LNCaP clone FGC (cell line): ENCODE measurements at regions not wholly inside any gene's neighbourhood (a gene's known extent, or its start where the extent isn't known, plus 50 kb on each side); places are given as distances from the start of the nearest gene placed in this dataset.

Experiments
- DNase-seq: peaks from one replicate; pipeline ENCODE4 v3.0.0-alpha.2; 2011; ENCODE audit warnings: low read depth
- H3K4me3 ChIP-seq: 2 replicates; pipeline ENCODE4 v1.5.1; 2011; ENCODE audit warnings: mild to moderate bottlenecking, low read depth, low read length, control low read depth
- CTCF ChIP-seq: IDR thresholded peaks from 2 replicates; pipeline ENCODE4 v1.5.1; 2012; ENCODE audit warnings: mild to moderate bottlenecking; ENCODE audit not compliant: control insufficient read depth, insufficient read depth; ENCODE audit errors: extremely low read depth

GRCh38 chr9:118331622-118332045 lies 627.4 kb downstream of the TLR4 start:
- no peak for DNase-seq
- TF ChIP-seq CTCF = no peak
- H3K4me3 ChIP-seq = no peak overlapping the region

GRCh38 chr9:118336250-118336942 lies 632.2 kb downstream of the TLR4 start:
- no peak for DNase-seq
- H3K4me3 ChIP-seq = no peak overlapping the region
- no peak for TF ChIP-seq CTCF

GRCh38 chr9:118336943-118337330 lies 632.7 kb downstream of the TLR4 start:
- no peak for TF ChIP-seq CTCF
- no peak overlapping the region for H3K4me3 ChIP-seq
- DNase-seq = no peak

GRCh38 chr9:118360036-118360435 lies 655.8 kb downstream of the TLR4 start:
- no peak for DNase-seq
- no peak overlapping the region for H3K4me3 ChIP-seq
- no peak for TF ChIP-seq CTCF

- no peak overlapping the region for H3K4me3 ChIP-seq
- DNase-seq = no peak
- no peak for TF ChIP-seq CTCF
These were observed 657.9 kb downstream of the TLR4 start for GRCh38 chr9:118362123-118362522.

- DNase-seq = no peak
- no peak for TF ChIP-seq CTCF
- no peak overlapping the region for H3K4me3 ChIP-seq
These were observed 658.4 kb downstream of the TLR4 start for GRCh38 chr9:118362596-118362995.
